Endothelial cell of umbilical vein (primary cell): ENCODE measurements at regions not wholly inside any gene's neighbourhood (a gene's known extent, or its start where the extent isn't known, plus 50 kb on each side); places are given as distances from the start of the nearest gene placed in this dataset.

Experiments used
- BruUV-seq: library from RNA; stranded (reverse); fragments of 400-500 nt; replicated peaks from 2 replicates; lab custom pipeline; 2021; lab: Mats Ljungman, UMichigan
- CTCF ChIA-PET: fragments of 300-600, 350-600 bp; sonication (Branson Sonifier 250); formaldehyde crosslinking; loops from one replicate; lab custom pipeline; 2021; ENCODE audit warnings: antibody characterized with exemption, inconsistent platforms; lab: Charles Lee
- POLR2A ChIA-PET: fragments of 300-600, 350-600 bp; sonication (Branson Sonifier 250); formaldehyde crosslinking; loops from one replicate; lab custom pipeline; 2021; ENCODE audit warnings: antibody characterized with exemption, inconsistent platforms; lab: Charles Lee
- DNase-seq: peaks from one replicate; pipeline ENCODE4 v3.0.0-alpha.2; 2011; ENCODE audit warnings: low read depth, low spot score
- FAIRE-seq: peaks from 2 replicates; lab custom pipeline; 2011; peaks lifted over from hg19 to GRCh38; lab: Jason Lieb, UNC
- H2AFZ ChIP-seq: 2 replicates; pipeline ENCODE4 v1.6.0; 2012; ENCODE audit warnings: low read depth, low read length, control low read depth, inconsistent platforms
- H3K27ac ChIP-seq: 2 replicates; pipeline ENCODE4 v1.5.1; 2011; ENCODE audit warnings: low read depth, mild to moderate bottlenecking, control low read depth, low read length, moderate library complexity; ENCODE audit not compliant: insufficient read depth
- H3K27me3 ChIP-seq, 2 experiments: 2 replicates each; pipeline versions ENCODE4 v1.6.0 to v1.6.1; 2011; ENCODE audit warnings: low read length in 2 of 2, mixed read lengths in 1 of 2; ENCODE audit not compliant: control insufficient read depth in 2 of 2, insufficient read depth in 2 of 2
- H3K36me3 ChIP-seq, 2 experiments: 2 replicates in 1 of 2; 3 replicates in 1 of 2; pipeline ENCODE4 v1.5.1; 2011; ENCODE audit warnings: low read length in 2 of 2, mild to moderate bottlenecking in 1 of 2, moderate library complexity in 1 of 2; ENCODE audit not compliant: control insufficient read depth in 2 of 2, insufficient read depth in 2 of 2; ENCODE audit errors: extremely low read depth in 1 of 2
- H3K4me1 ChIP-seq: 3 replicates; pipeline ENCODE4 v1.5.1; 2011; ENCODE audit warnings: mild to moderate bottlenecking, low read length; ENCODE audit not compliant: control insufficient read depth, insufficient read depth; ENCODE audit errors: extremely low read depth
- H3K4me2 ChIP-seq: 2 replicates; pipeline ENCODE4 v1.6.1; 2011; ENCODE audit warnings: low read length, control low read depth, mixed read lengths; ENCODE audit not compliant: insufficient read depth
- H3K4me3 ChIP-seq, 3 experiments: fragments of 200-600 bp in 1 of 3; sonication (generic), shearing (Covaris generic) in 1 of 3; replicated peaks in 1 of 3; 2 replicates each; pipeline ENCODE4 v1.5.1; 2011 to 2016; ENCODE audit warnings: control low read depth in 3 of 3, low read length in 3 of 3, mild to moderate bottlenecking in 2 of 3, inconsistent platforms in 1 of 3, low read depth in 1 of 3, moderate library complexity in 1 of 3; ENCODE audit not compliant: insufficient read depth in 1 of 3
- H3K79me2 ChIP-seq: 2 replicates; pipeline ENCODE4 v1.6.0; 2012; ENCODE audit warnings: low read length, inconsistent platforms; ENCODE audit not compliant: control insufficient read depth, insufficient read depth
- H3K9ac ChIP-seq: replicated peaks from 2 replicates; pipeline ENCODE3; 2011; ENCODE audit warnings: low read length, control low read depth; ENCODE audit not compliant: insufficient read depth; ENCODE audit errors: extremely low read depth
- H3K9me1 ChIP-seq: replicated peaks from 3 replicates; pipeline ENCODE4 v1.6.0; 2011; ENCODE audit warnings: mild to moderate bottlenecking, low read length; ENCODE audit not compliant: control insufficient read depth, insufficient read depth; ENCODE audit errors: extremely low read depth
- H3K9me3 ChIP-seq: replicated peaks from 2 replicates; pipeline ENCODE4 v1.5.1; 2012; ENCODE audit warnings: low read length, inconsistent platforms; ENCODE audit not compliant: control insufficient read depth, insufficient read depth
- H4K20me1 ChIP-seq: replicated peaks from 2 replicates; pipeline ENCODE3; 2011; ENCODE audit warnings: mild to moderate bottlenecking, low read length; ENCODE audit not compliant: control insufficient read depth, insufficient read depth; ENCODE audit errors: extremely low read depth
- JUN ChIP-seq: IDR thresholded peaks from 2 replicates; pipeline ENCODE4 v1.6.1; 2011; ENCODE audit warnings: borderline replicate concordance, low read depth; ENCODE audit not compliant: insufficient read length, insufficient read depth
- MYC ChIP-seq: IDR thresholded peaks from one replicate; pipeline ENCODE4 v1.6.1; 2011; ENCODE audit warnings: mild to moderate bottlenecking, low read depth, low read length
- POLR2A ChIP-seq: IDR thresholded peaks from 2 replicates; pipeline ENCODE4 v1.6.1; 2012; ENCODE audit warnings: low read depth, mild to moderate bottlenecking, control low read depth, low read length
- POLR2AphosphoS5 ChIP-seq: IDR thresholded peaks from 2 replicates; pipeline ENCODE4 v1.6.1; 2012; ENCODE audit warnings: low read depth, mild to moderate bottlenecking, control low read depth, low read length, moderate library complexity; ENCODE audit not compliant: insufficient read depth
- dilution Hi-C: fragments of 300-500 bp; cut with MboI; formaldehyde crosslinking; loops from one replicate; pipeline ENCODE4 v1.15.0; 2019; ENCODE audit warnings: low sequenced_read_pairs; ENCODE audit not compliant: extremely low pct_ligation_motif_present
- intact Hi-C: fragments of 100-400 bp; cut with micrococcal nuclease; formaldehyde crosslinking; loops from one replicate; pipeline ENCODE4 v1.10.0; 2022

GRCh38 chr11:15830741-15831428 lies 525.5 kb downstream of the SOX6 start:
- CTCF ChIA-PET: interaction anchor here (1.1 to 2.8 kb wide), 3 partner anchors 11 to 783 kb away, joined by 3 to 16 read pairs (median 3); no protein-coding TSS in a partner anchor
- Histone ChIP-seq H3K9me1 (no peaks in the 10 kb centered on the region), H3K79me2 (no peaks in the 10 kb centered on the region), H3K36me3 (no peaks in the 10 kb centered on the region), H4K20me1 (no peaks in the 10 kb centered on the region), H3K4me1 (peaks cover 18% of the 10 kb centered on the region), H3K9me3 (no peaks in the 10 kb centered on the region), H3K9ac (no peak overlapping the region), H3K4me2 (no peak overlapping the region), H3K4me3 (no peak overlapping the region), H3K27me3 (no peaks in the 10 kb centered on the region), H3K27ac (no peak overlapping the region), H2AFZ (no peak overlapping the region)
- no TSS peak for BruUV-seq
- POLR2A ChIA-PET: no interaction called here
- intact Hi-C loops (no loop called here), dilution Hi-C loops (no loop called here)
- FAIRE-seq (no peak), DNase-seq (peak; percentile 43)
- no peak for TF ChIP-seq MYC
- peak; percentile 52 for TF ChIP-seq JUN

- intact Hi-C loops: no loop called here
- Histone ChIP-seq H3K36me3 (no peaks in the 10 kb centered on the region), H2AFZ (no peak overlapping the region), H3K4me3 (no peak overlapping the region), H3K79me2 (no peaks in the 10 kb centered on the region), H3K9me3 (no peaks in the 10 kb centered on the region), H3K27me3 (no peaks in the 10 kb centered on the region), H4K20me1 (no peaks in the 10 kb centered on the region), H3K27ac (no peak overlapping the region), H3K9ac (no peak overlapping the region), H3K9me1 (no peaks in the 10 kb centered on the region), H3K4me2 (no peak overlapping the region), H3K4me1 (no peaks in the 10 kb centered on the region)
- CTCF ChIA-PET: interaction anchor here (1.1 to 1.6 kb wide), 2 partner anchors 14 to 16 kb away, joined by 3 to 6 read pairs; no protein-coding TSS in a partner anchor
- dilution Hi-C loops: no loop called here
- POLR2A ChIA-PET: no interaction called here
- BruUV-seq: no TSS peak
- FAIRE-seq: no peak
- no peak for TF ChIP-seq POLR2A
- TF ChIP-seq POLR2AphosphoS5: no peak
- DNase-seq: no peak
Measured at GRCh38 chr11:15835788-15836411, 520.4 kb downstream of the SOX6 start.
